HL-60 (cell line): ENCODE measurements at regions not wholly inside any gene's neighbourhood (a gene's known extent, or its start where the extent isn't known, plus 50 kb on each side); places are given as distances from the start of the nearest gene placed in this dataset.

Experiments
- DNase-seq, 2 experiments: peaks; one replicate each; pipeline ENCODE4 v3.0.0-alpha.2; 2010 to 2020; ENCODE audit warnings: low read depth in 1 of 2, low spot score in 1 of 2
- H3K27ac ChIP-seq: fragments of 250-450 bp; sonication (Bioruptor Pico); replicated peaks from 2 replicates; pipeline ENCODE4 v1.5.1; 2020; ENCODE audit warnings: mild to moderate bottlenecking, moderate library complexity
- H3K27me3 ChIP-seq: fragments of 250-450 bp; sonication (Bioruptor Pico); 2 replicates; pipeline ENCODE4 v1.5.1; 2021; ENCODE audit warnings: mild to moderate bottlenecking, moderate library complexity; ENCODE audit not compliant: insufficient read depth, poor library complexity, severe bottlenecking
- H3K4me3 ChIP-seq: replicated peaks from 2 replicates; pipeline ENCODE4 v1.5.1; 2011; ENCODE audit warnings: mild to moderate bottlenecking, control low read depth, low read length; ENCODE audit not compliant: insufficient read depth
- GABPA ChIP-seq: IDR thresholded peaks from 2 replicates; pipeline ENCODE4 v1.6.1; 2012; ENCODE audit warnings: low read depth
- POLR2AphosphoS5 ChIP-seq: IDR thresholded peaks from 2 replicates; pipeline ENCODE4 v1.6.1; 2012; ENCODE audit warnings: low read depth
- REST ChIP-seq: IDR thresholded peaks from 2 replicates; pipeline ENCODE4 v1.6.1; 2012; ENCODE audit warnings: low read depth; ENCODE audit not compliant: insufficient replicate concordance
- SPI1 ChIP-seq: IDR thresholded peaks from 2 replicates; pipeline ENCODE4 v1.6.1; 2012; ENCODE audit warnings: low read depth, mild to moderate bottlenecking, borderline replicate concordance
- TF ChIP-seq, protein P1 (sequence below): IDR thresholded peaks from one replicate; pipeline ENCODE4 v1.5.1; 2011; ENCODE audit warnings: low read length, control low read depth, inconsistent platforms; ENCODE audit not compliant: insufficient read depth

DNA sequence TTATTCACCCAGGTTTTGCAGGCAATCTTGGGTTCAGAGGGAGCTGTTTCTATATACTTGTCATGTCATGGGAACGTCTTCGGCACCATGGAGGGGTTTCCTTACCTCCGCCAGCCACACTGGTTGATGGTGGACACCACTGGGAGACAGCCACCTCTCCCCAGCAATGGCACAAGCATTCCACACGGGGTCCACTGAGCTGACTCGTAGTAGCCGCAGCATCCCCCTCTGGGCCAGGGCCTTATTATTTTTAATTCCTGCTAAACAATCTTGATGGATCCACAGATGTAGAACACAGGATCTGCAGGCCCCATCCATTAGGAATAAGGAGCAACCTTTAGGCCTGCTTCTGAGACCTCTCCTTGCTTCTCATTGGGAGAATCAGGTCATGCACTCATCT lies 132.9 kb downstream of the DICER1 start:
- no peak for TF ChIP-seq REST
- TF ChIP-seq, protein P1, sequence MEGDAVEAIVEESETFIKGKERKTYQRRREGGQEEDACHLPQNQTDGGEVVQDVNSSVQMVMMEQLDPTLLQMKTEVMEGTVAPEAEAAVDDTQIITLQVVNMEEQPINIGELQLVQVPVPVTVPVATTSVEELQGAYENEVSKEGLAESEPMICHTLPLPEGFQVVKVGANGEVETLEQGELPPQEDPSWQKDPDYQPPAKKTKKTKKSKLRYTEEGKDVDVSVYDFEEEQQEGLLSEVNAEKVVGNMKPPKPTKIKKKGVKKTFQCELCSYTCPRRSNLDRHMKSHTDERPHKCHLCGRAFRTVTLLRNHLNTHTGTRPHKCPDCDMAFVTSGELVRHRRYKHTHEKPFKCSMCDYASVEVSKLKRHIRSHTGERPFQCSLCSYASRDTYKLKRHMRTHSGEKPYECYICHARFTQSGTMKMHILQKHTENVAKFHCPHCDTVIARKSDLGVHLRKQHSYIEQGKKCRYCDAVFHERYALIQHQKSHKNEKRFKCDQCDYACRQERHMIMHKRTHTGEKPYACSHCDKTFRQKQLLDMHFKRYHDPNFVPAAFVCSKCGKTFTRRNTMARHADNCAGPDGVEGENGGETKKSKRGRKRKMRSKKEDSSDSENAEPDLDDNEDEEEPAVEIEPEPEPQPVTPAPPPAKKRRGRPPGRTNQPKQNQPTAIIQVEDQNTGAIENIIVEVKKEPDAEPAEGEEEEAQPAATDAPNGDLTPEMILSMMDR, result no peak
- no peak overlapping the region for H3K27ac ChIP-seq
- DNase-seq, result no peak
- no peak overlapping the region for H3K4me3 ChIP-seq
- H3K27me3 ChIP-seq, result no peaks in the 10 kb centered on the region

GRCh38 chr14:95023886-95024285 lies 133.4 kb downstream of the DICER1 start:
- DNase-seq, result no peak
- Histone ChIP-seq H3K27me3 (no peaks in the 10 kb centered on the region), H3K4me3 (no peak overlapping the region), H3K27ac (no peak overlapping the region)
- no peak for TF ChIP-seq SPI1
- TF ChIP-seq, protein P1, result no peak
- no peak for TF ChIP-seq POLR2AphosphoS5
- TF ChIP-seq REST, result no peak
- TF ChIP-seq GABPA, result no peak

DNA sequence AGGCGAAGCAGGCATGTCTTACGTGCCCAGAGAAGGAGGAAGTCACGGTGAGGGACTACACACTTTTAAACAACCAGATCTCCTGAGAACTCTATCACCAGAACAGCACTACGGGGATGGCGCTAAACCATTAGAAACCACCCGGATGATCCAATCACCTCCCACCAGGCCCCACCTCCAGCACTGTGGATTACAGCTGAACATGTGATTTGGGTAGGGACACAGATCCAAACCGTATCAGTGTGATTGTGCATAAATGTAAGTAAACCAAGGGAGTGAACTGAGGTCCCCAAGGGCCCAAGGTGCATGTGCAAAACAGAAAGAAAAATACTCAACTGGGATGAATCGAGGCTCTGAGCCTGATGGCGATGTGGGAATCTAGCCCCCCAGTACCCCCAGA lies 134.2 kb downstream of the DICER1 start:
- TF ChIP-seq, protein P1, result no peak
- TF ChIP-seq POLR2AphosphoS5 (no peak), GABPA (no peak), SPI1 (no peak), REST (no peak)
- no peak for DNase-seq
- Histone ChIP-seq H3K27me3 (no peaks in the 10 kb centered on the region), H3K27ac (no peak overlapping the region), H3K4me3 (no peak overlapping the region)
